HUES64 (cell line): ENCODE measurements at regions not wholly inside any gene's neighbourhood (a gene's known extent, or its start where the extent isn't known, plus 50 kb on each side); places are given as distances from the start of the nearest gene placed in this dataset.
"Not testable (repeated sequence)": the region's sequence is repeated elsewhere in the genome, so short reads cannot be mapped to it uniquely, and the experiment has no call there.

Experiments
- H3K27ac ChIP-seq: 2 replicates; pipeline ENCODE4 v1.7.0; 2013; ENCODE audit warnings: low read depth, low read length, inconsistent platforms
- H3K27me3 ChIP-seq: 2 replicates; pipeline ENCODE4 v1.6.1; 2013; ENCODE audit warnings: mild to moderate bottlenecking, low read length; ENCODE audit not compliant: insufficient read depth
- H3K36me3 ChIP-seq: 2 replicates; pipeline ENCODE4 v1.6.1; 2013; ENCODE audit warnings: mild to moderate bottlenecking, low read length; ENCODE audit not compliant: insufficient read depth
- H3K4me1 ChIP-seq: 2 replicates; pipeline ENCODE4 v1.6.1; 2013; ENCODE audit warnings: mild to moderate bottlenecking, low read length, moderate library complexity; ENCODE audit not compliant: insufficient read depth
- H3K4me3 ChIP-seq: 2 replicates; pipeline ENCODE4 v1.5.1; 2013; ENCODE audit warnings: mild to moderate bottlenecking, low read length, moderate library complexity
- H3K9ac ChIP-seq: 2 replicates; pipeline ENCODE4 v1.6.1; 2013; ENCODE audit warnings: mild to moderate bottlenecking, low read depth, low read length
- H3K9me3 ChIP-seq: 2 replicates; pipeline ENCODE4 v1.6.1; 2013; ENCODE audit warnings: low read depth, low read length; ENCODE audit not compliant: insufficient read depth
- WGBS: fragments of 150-250, 120-280 bp; methylation state at CpG from one replicate; pipeline ENCODE4 v1.1.7; 2013; ENCODE audit warnings: missing lambda C conversion rate; 5-methylcytosine and 5-hydroxymethylcytosine counted together

DNA sequence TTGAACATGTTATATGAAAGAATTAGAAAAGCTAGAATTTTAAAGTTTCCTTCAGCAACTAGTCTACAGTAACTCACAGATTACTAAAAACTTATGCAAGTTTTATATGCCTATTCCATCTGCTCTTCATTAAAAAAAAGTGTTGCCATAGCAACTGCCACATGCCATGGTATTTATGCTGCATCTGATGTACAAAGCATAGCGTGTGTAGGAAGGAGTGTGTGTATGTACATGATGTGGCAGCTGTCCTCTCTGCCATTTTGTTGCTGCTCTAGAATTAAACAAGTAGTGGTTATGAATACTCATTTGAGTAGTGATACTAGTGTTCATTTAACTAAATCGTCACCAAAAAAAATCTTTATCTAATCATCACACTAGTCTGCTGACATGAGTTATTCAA lies 593.5 kb downstream of the CETN3 start:
- Histone ChIP-seq H3K9ac (no peak overlapping the region), H3K4me1 (no peaks in the 10 kb centered on the region), H3K4me3 (no peak overlapping the region), H3K9me3 (no peaks in the 10 kb centered on the region), H3K27me3 (no peaks in the 10 kb centered on the region), H3K36me3 (no peaks in the 10 kb centered on the region), H3K27ac (no peak overlapping the region)
- WGBS, result 100% methylated on average over 1 of the region's 2 CpGs

DNA sequence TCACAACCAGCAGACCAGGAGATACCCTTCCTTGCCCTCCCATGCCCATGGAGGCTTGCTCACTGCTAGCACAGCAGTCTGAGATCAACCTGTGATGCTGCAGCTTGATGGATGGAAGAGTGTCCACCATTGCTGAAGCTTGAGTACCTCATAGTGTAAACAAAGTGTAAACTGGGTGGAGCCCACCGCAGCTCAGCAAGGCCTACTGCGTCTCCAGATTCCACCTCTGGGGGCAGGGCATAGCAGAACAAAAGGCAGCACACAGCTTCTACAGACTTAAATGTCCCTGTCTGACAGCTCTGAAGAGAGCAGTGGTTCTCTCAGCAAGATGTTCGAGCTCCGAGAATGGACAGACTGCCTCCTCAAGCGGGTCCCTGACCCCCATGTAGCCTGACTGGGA lies 608.8 kb downstream of the CETN3 start:
- not testable (repeated sequence) for H3K4me1 ChIP-seq, H3K9ac ChIP-seq, H3K27me3 ChIP-seq, H3K4me3 ChIP-seq, H3K27ac ChIP-seq, H3K36me3 ChIP-seq, H3K9me3 ChIP-seq
- 88% methylated on average over 5 of the region's 5 CpGs for WGBS

DNA sequence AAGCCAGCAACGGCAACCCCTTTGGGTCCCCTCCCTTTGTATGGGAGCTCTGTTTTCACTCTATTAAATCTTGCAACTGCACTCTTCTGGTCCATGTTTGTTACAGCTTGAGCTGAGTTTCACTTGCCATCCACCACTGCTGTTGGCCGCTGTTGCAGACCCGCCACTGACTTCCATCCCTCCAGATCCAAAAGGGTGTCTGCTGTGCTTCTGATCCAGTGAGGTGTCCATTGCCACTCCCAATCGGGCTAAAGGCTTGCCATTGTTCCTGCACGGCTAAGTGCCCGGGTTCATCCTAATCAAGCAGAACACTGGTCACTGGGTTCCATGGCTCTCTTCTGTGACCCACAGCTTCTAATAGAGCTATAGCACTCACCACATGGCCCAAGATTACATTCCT lies 615.1 kb downstream of the CETN3 start:
- WGBS, result 96% methylated on average over 6 of the region's 6 CpGs
- not testable (repeated sequence) for H3K4me1 ChIP-seq

DNA sequence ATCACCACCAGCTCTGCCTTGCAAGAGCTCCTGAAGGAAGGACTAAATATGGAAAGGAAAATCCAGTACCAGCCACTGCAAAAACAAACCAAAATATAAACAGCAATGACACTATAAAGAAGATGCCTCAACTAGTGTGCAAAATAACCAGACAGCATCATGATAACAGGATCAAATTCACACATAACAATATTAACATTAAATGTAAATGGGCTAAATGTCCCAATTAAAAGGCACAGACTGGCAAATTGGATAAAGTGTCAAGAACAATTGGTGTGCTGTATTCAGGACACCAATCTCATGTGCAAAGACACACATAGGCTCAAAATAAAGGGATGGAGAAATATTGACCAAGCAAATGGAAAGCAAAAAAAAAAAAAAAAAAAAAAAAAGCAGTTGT lies 629.8 kb downstream of the CETN3 start:
- not testable (repeated sequence) for H3K4me1 ChIP-seq, H3K9me3 ChIP-seq, H3K9ac ChIP-seq, H3K36me3 ChIP-seq, H3K27ac ChIP-seq, H3K4me3 ChIP-seq, H3K27me3 ChIP-seq

More for the DNA sequence above, 615.1 kb downstream of the CETN3 start:
- not testable (repeated sequence) for H3K27me3 ChIP-seq, H3K4me3 ChIP-seq, H3K27ac ChIP-seq, H3K36me3 ChIP-seq, H3K9ac ChIP-seq
- peaks cover 13% of the 10 kb centered on the region; the same call in 1 of the 2 replicates for H3K9me3 ChIP-seq

DNA sequence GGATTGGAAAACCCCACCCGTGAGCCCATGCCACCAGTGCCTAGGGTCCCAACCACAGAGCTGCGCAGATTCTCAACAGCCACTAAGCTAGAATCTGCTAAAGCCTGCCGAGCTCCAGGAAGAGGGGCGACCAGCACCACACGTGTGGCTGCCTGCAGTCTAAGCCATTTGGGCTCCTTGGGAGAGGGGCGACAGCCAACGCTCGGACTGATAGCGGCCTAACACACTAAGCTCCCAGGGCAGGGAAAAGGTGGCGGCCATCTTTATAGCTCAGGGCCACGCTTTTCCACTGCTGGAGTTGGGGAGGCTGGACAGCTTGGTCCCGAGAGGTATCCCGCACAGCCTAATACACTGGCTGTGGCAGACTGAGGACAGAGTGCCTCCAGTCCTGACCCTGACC lies 631.8 kb downstream of the CETN3 start:
- no peaks in the 10 kb centered on the region for H3K4me1 ChIP-seq
- 94% methylated on average over 13 of the region's 13 CpGs for WGBS

DNA sequence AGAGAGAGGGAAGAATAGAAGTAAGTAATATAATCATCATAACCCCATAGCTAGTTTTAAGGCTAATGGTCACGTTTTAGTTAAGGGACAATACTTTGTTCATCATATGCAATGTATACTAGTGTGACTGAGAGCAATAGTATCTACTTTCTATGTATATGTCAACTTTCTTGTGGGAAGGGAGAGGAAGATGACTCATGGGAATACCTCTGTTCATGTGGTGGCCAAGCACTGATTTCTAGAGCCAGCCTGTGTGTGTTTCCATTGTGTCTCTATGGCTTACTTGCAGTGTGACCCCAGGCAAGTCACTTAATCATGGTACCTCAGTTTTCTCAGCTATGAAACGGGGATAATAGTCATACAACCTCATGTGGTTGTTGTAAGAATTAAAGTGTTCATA lies 639.6 kb downstream of the CETN3 start:
- no peaks in the 10 kb centered on the region for H3K9me3 ChIP-seq
- H3K4me3 ChIP-seq, result no peak overlapping the region
- no peak overlapping the region for H3K27ac ChIP-seq
- no peaks in the 10 kb centered on the region for H3K27me3 ChIP-seq
- no peak overlapping the region for H3K9ac ChIP-seq
- H3K36me3 ChIP-seq, result no peaks in the 10 kb centered on the region
- H3K4me1 ChIP-seq, result no peaks in the 10 kb centered on the region
- WGBS, result 80% methylated on average over 2 of the region's 2 CpGs

More for the DNA sequence above, 631.8 kb downstream of the CETN3 start:
- Histone ChIP-seq H3K36me3 (no peaks in the 10 kb centered on the region), H3K9ac (no peak overlapping the region), H3K27me3 (no peaks in the 10 kb centered on the region), H3K9me3 (0 out of 2 replicates have a peak, but pooled peaks cover 7% of the 10 kb centered on the region), H3K4me3 (no peak overlapping the region), H3K27ac (no peak overlapping the region)

DNA sequence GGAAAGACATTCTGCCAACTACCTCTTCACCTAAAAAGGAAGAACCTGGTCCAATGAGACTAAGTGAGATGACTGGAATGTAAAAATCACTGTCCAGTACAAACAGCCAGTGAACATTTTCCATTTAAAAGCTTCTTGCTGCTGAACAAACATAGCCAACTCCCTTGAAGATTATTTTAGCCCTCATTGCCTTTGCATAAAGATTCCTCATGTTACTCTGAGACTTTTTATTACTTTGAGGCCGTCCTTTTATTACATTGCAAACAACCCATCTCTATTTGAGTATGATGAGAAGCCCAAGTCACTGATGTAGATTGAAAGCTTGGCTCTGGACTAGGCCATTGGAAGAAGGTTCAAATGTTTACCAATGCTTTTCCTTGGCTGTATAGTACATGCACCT lies 649.8 kb downstream of the CETN3 start:
- H3K9ac ChIP-seq, result no peak overlapping the region
- WGBS, result 100% methylated on average over 1 of the region's 1 CpG
- no peaks in the 10 kb centered on the region for H3K36me3 ChIP-seq

DNA sequence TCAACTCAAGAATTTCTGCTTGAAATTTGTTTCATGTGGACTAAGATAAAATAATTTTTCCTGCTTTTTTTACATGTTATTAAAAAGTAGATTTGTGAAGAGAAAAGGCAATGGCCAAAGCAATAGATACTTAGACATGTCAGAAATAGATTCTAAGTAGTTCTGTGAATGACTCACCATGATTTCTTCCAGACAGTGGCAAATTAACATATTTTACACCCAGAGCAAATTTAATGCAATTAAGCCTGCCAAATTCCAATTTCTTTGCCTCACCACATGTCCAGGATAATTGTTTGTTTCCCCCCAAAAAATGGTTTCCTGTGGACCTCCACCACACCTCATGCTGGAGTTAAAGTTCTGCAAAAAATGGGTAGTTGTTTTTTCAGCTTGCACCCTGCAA lies 651.4 kb downstream of the CETN3 start:
- no peaks in the 10 kb centered on the region for H3K4me1 ChIP-seq
- no peaks in the 10 kb centered on the region for H3K9me3 ChIP-seq
- H3K27me3 ChIP-seq, result no peaks in the 10 kb centered on the region
- H3K27ac ChIP-seq, result no peak overlapping the region
- no peak overlapping the region for H3K9ac ChIP-seq
- no peaks in the 10 kb centered on the region for H3K36me3 ChIP-seq
- H3K4me3 ChIP-seq, result no peak overlapping the region

More for the DNA sequence above, 649.8 kb downstream of the CETN3 start:
- Histone ChIP-seq H3K4me1 (no peaks in the 10 kb centered on the region), H3K27ac (no peak overlapping the region), H3K9me3 (no peaks in the 10 kb centered on the region), H3K4me3 (no peak overlapping the region), H3K27me3 (no peaks in the 10 kb centered on the region)

DNA sequence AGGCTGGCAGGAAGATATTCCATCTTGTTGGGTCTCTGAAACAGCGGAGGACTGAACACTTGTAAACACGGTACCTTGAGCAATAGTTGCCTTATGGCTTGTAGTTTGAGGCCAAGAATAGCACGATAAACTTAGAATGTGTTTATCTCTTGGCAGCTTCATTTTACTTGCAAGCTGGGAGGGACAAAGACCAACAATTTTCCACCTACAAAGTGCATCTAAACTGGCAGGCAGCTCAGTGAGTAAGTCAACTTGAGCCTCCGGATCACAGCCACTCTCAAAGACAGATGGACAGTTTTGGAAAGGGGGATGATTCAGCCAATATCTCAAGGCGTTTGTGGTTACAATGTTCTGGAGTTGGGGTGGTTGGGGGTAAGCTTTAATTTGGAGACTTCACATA lies 652.6 kb downstream of the CETN3 start:
- no peak overlapping the region for H3K9ac ChIP-seq
- H3K4me1 ChIP-seq, result no peaks in the 10 kb centered on the region
- no peaks in the 10 kb centered on the region for H3K27me3 ChIP-seq
- no peak overlapping the region for H3K4me3 ChIP-seq
- H3K27ac ChIP-seq, result no peak overlapping the region
- no peaks in the 10 kb centered on the region for H3K36me3 ChIP-seq
- H3K9me3 ChIP-seq, result no peaks in the 10 kb centered on the region
- WGBS, result 93% methylated on average over 5 of the region's 5 CpGs

DNA sequence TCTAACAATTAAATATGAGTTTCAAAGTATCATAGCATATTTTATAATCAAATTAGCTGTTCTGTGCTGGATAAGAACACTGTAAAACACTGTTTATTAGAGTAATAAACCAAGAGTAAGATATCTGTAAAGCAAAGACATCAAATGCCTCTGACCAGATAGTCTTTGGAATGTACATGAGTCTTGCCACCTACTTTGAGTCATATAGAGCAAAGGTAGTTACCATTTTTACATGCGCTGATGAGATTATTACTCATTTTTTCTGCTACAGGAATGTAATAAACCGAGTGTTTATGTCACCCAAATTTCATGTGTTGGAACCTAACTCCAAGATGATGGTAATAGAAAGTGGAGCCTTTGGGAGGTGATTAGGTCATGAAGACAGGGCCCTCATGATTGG lies 654.5 kb downstream of the CETN3 start:
- no peaks in the 10 kb centered on the region for H3K9me3 ChIP-seq
- no peak overlapping the region for H3K27ac ChIP-seq
- 96% methylated on average over 2 of the region's 2 CpGs for WGBS
- no peaks in the 10 kb centered on the region for H3K36me3 ChIP-seq
- no peak overlapping the region for H3K9ac ChIP-seq
- H3K4me1 ChIP-seq, result no peaks in the 10 kb centered on the region
- H3K27me3 ChIP-seq, result no peaks in the 10 kb centered on the region
- H3K4me3 ChIP-seq, result no peak overlapping the region

DNA sequence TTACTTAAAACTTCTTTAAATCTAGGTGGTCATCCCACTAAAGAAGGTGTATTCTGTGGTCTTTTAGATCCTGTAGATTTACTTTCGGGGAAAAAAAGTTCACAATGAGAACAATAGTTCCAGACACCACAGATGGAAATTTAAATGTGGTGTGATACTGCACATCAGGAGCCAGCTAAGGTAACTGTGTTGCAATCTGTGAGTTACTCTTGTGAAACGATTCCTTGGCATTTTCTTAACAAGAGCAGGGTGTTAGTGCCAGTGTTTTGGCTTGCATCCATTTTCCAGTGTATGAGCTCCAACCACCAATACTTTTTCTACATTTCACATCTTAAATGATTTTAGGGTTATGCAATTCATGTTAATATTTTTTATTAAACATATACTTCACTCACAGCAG lies 674.5 kb downstream of the CETN3 start:
- Histone ChIP-seq H3K36me3 (no peaks in the 10 kb centered on the region), H3K27ac (no peak overlapping the region), H3K9me3 (no peaks in the 10 kb centered on the region), H3K4me3 (no peak overlapping the region), H3K4me1 (no peaks in the 10 kb centered on the region), H3K9ac (no peak overlapping the region), H3K27me3 (no peaks in the 10 kb centered on the region)
- 88% methylated on average over 2 of the region's 2 CpGs for WGBS

DNA sequence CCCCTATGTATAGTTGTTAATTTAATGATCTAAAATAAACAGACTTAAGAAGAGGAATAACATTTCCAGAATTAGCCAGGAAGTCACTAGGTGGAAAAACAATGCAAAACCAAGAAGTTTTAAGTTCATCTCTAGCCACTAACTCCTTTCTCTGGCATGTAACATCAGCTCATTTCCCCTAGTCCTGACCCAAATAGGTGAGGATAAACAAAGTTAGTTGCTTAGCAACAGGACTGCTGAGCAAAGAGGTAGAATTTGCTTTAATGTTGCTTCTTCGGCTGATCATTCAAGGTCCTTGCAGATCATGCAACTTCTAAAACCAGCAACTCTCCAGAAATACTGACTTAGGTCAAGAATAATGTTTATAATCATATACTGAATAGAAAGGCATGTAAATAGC lies 675.8 kb downstream of the CETN3 start:
- H3K36me3 ChIP-seq, result no peaks in the 10 kb centered on the region
- H3K27me3 ChIP-seq, result no peaks in the 10 kb centered on the region
- H3K4me3 ChIP-seq, result no peak overlapping the region
- no peak overlapping the region for H3K27ac ChIP-seq
- no peaks in the 10 kb centered on the region for H3K9me3 ChIP-seq
- H3K9ac ChIP-seq, result no peak overlapping the region
- 100% methylated on average over 1 of the region's 1 CpG for WGBS
- no peaks in the 10 kb centered on the region; the same call in 1 of the 2 replicates for H3K4me1 ChIP-seq
